HEK293T (cell line): ENCODE measurements at regions not wholly inside any gene's neighbourhood (a gene's known extent, or its start where the extent isn't known, plus 50 kb on each side); places are given as distances from the start of the nearest gene placed in this dataset.

Source experiments
- ELF4 ChIP-seq: fragments of 450-650 bp; IDR thresholded peaks from 2 replicates; pipeline ENCODE4 v1.6.1; 2017; ENCODE audit warnings: antibody characterized with exemption
- FOXA1 ChIP-seq: fragments of 450-650 bp; IDR thresholded peaks from 2 replicates; pipeline ENCODE4 v1.6.1; 2016; ENCODE audit warnings: mild to moderate bottlenecking
- FOXK2 ChIP-seq: fragments of 450-650 bp; IDR thresholded peaks from 2 replicates; pipeline ENCODE4 v1.6.1; 2016; ENCODE audit warnings: mild to moderate bottlenecking
- FOXM1 ChIP-seq: fragments of 450-650 bp; IDR thresholded peaks from 2 replicates; pipeline ENCODE4 v1.6.1; 2017; ENCODE audit warnings: mild to moderate bottlenecking, borderline replicate concordance
- HDGF ChIP-seq: fragments of 450-650 bp; IDR thresholded peaks from 2 replicates; pipeline ENCODE4 v1.6.1; 2017; ENCODE audit warnings: antibody characterized with exemption, borderline replicate concordance
- L3MBTL2 ChIP-seq: fragments of 450-650 bp; conservative IDR thresholded peaks from 2 replicates; pipeline ENCODE4 v1.6.1; 2016; ENCODE audit warnings: mild to moderate bottlenecking
- LEF1 ChIP-seq: fragments of 450-650 bp; IDR thresholded peaks from 2 replicates; pipeline ENCODE4 v1.6.1; 2017; ENCODE audit warnings: mild to moderate bottlenecking, borderline replicate concordance
- NFRKB ChIP-seq: fragments of 450-650 bp; IDR thresholded peaks from 2 replicates; pipeline ENCODE4 v1.6.1; 2016; ENCODE audit warnings: mild to moderate bottlenecking, moderate library complexity
- SUZ12 ChIP-seq: fragments of 450-650 bp; IDR thresholded peaks from 2 replicates; pipeline ENCODE4 v1.6.1; 2016; ENCODE audit warnings: mild to moderate bottlenecking
- TARDBP ChIP-seq: fragments of 450-650 bp; IDR thresholded peaks from 2 replicates; pipeline ENCODE4 v1.6.1; 2016
- TF ChIP-seq, protein P1 (sequence below): fragments of 450-650 bp; IDR thresholded peaks from 2 replicates; pipeline ENCODE4 v1.6.1; 2016

DNA sequence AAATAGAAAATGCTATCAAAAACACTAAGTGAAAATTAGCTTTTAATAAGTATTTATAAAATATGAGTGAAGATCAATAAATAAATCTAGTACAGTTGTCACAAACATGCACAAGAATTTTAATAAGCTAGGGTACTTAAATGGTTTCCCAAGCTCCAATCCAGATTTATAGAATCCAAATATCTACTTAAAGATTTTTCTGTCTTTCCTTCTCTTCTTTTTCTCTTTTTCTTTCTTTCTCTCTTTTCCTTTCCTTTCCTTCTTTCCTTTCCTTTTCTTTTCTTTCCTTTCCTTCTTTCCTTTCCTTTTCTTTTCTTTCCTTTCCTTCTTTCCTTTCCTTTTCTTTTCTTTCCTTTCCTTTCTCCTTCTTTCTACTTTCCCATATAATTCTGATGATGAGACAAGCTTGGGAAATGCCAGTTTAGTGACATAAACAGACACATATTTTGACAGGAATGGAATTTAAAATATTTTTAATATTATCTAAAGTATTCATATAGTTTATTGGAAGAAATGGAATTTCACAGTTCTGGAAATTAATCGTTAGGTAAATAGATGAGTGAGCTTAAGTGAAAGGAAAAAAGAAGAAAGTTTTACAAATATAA is 832.8 kb downstream of the NR2F1-AS1 start:
- TF ChIP-seq FOXM1: no peak
- TF ChIP-seq, protein P1, sequence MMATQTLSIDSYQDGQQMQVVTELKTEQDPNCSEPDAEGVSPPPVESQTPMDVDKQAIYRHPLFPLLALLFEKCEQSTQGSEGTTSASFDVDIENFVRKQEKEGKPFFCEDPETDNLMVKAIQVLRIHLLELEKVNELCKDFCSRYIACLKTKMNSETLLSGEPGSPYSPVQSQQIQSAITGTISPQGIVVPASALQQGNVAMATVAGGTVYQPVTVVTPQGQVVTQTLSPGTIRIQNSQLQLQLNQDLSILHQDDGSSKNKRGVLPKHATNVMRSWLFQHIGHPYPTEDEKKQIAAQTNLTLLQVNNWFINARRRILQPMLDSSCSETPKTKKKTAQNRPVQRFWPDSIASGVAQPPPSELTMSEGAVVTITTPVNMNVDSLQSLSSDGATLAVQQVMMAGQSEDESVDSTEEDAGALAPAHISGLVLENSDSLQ: no peak
- no peak for TF ChIP-seq FOXK2
- no peak for TF ChIP-seq NFRKB
- TF ChIP-seq ELF4: no peak
- no peak for TF ChIP-seq FOXA1
- no peak for TF ChIP-seq TARDBP
- TF ChIP-seq LEF1: no peak
- no peak for TF ChIP-seq SUZ12
- no peak for TF ChIP-seq L3MBTL2
- no peak for TF ChIP-seq HDGF
